ENCODE measurements at regions not wholly inside any gene's neighbourhood (a gene's known extent, or its start where the extent isn't known, plus 50 kb on each side); places are given as distances from the start of the nearest gene placed in this dataset.

DNA sequence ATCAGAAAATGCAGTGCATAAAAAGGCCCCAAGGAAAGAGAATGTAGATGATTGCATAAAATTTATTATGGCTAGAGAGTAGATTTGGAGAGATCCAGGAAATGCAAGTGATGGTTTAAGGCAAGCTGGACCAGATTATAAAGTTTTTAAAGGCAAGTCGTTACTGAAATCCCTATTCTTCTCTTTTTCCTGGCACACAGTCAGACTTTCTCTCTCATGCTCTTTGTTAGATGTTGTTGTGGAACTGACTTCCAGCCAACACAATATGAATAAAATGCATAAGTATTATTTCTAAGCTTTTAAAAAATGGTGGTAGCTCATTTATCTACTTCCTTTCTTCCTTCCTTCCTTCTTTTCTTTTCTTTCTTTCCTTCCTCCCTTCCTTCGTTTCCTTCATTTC lies 1085.4 kb upstream of the CDH6 start:
- Histone ChIP-seq H3K79me2 (ENCODE audit: control insufficient read depth in 1 of 2, insufficient read depth in 2 of 2, low read length in 2 of 2) (no peaks in the 10 kb centered on the region), H3K27ac (ENCODE audit: low read depth, low read length) (no peak overlapping the region), H2BK15ac (ENCODE audit: low read length) (no peak overlapping the region), H4K91ac (replicated peaks; ENCODE audit: insufficient read length, low read length) (no peak overlapping the region), H3K79me1 (ENCODE audit: low read depth, low read length) (no peaks in the 10 kb centered on the region), H3K36me3 (ENCODE audit: control insufficient read depth in 2 of 4, insufficient read depth in 4 of 4, low read length in 3 of 4) (no peaks in the 10 kb centered on the region), H2AK5ac (ENCODE audit: low read depth, low read length) (no peak overlapping the region), H3K56ac (replicated peaks; ENCODE audit: insufficient read length, low read depth, low read length) (no peak overlapping the region), H3K4me1 (replicated peaks in 1 of 4; ENCODE audit: control insufficient read depth in 3 of 4, insufficient read depth in 4 of 4, low read length in 3 of 4) (no peaks in the 10 kb centered on the region), H2BK20ac (ENCODE audit: low read length) (no peak overlapping the region), H2BK120ac (replicated peaks; ENCODE audit: low read depth, low read length) (no peak overlapping the region), H2BK12ac (ENCODE audit: low read depth, low read length) (no peak overlapping the region), H2BK5ac (ENCODE audit: low read depth, low read length) (no peak overlapping the region), H3K4me2 (ENCODE audit: insufficient read depth in 1 of 2, low read depth in 2 of 2, low read length in 2 of 2) (no peak overlapping the region), H3K4ac (replicated peaks; ENCODE audit: insufficient read length, low read depth, low read length) (no peak overlapping the region), H3K18ac (ENCODE audit: extremely low read depth, low read length) (no peak overlapping the region), H3K14ac (ENCODE audit: insufficient read length) (no peak overlapping the region), H3K27me3 (replicated peaks in 1 of 4; ENCODE audit: control insufficient read depth in 3 of 4, extremely low read depth in 1 of 4, insufficient read depth in 3 of 4, low read length in 3 of 4) (no peaks in the 10 kb centered on the region), H3K4me3 (ENCODE audit: extremely low read depth in 1 of 4, insufficient read depth in 2 of 4, low read depth in 3 of 4, low read length in 4 of 4) (no peak overlapping the region), H3K9ac (replicated peaks in 1 of 4; ENCODE audit: extremely low read depth in 1 of 4, low read depth in 3 of 4, low read length in 3 of 4) (no peak overlapping the region), H4K5ac (ENCODE audit: insufficient read length, low read depth, low read length) (no peak overlapping the region), H2AFZ (ENCODE audit: low read length) (no peak overlapping the region), H3K9me3 (ENCODE audit: insufficient read depth in 2 of 2, low read depth in 1 of 2, low read length in 1 of 2) (no peaks in the 10 kb centered on the region), H3K23ac (ENCODE audit: insufficient read length) (no peak overlapping the region), H3K23me2 (ENCODE audit: low read depth, low read length) (no peaks in the 10 kb centered on the region), H4K8ac (ENCODE audit: extremely low read depth, insufficient read depth, low read length) (no peak overlapping the region), H4K20me1 (replicated peaks in 1 of 2; ENCODE audit: control insufficient read depth in 1 of 2, insufficient read depth in 2 of 2, low read length in 2 of 2) (no peaks in the 10 kb centered on the region)
- FAIRE-seq (no peak), DNase-seq (ENCODE audit: low read depth in 1 of 2, low spot score in 2 of 2) (no peak)
- CTCF ChIA-PET (ENCODE audit: partially characterized antibody), result interaction anchor here (0.7 to 1.7 kb wide), 2 partner anchors 11 to 16 kb away, joined by 3 to 7 read pairs; no protein-coding TSS in a partner anchor
- WGBS, 2 experiments (ENCODE audit: extremely low coverage in 1 of 2, insufficient coverage in 1 of 2, insufficient read length in 1 of 2, insufficient replicate concordance in 2 of 2, low coverage in 1 of 2, low lambda C conversion rate in 2 of 2, missing lambda C conversion rate in 1 of 2), result 100% methylated on average over 2 of the region's 2 CpGs; no CpG with 5 or more reads in 1 of the 2 experiments
- POLR2A ChIA-PET (ENCODE audit: partially characterized antibody), result no interaction called here
- TF ChIP-seq, protein P1, sequence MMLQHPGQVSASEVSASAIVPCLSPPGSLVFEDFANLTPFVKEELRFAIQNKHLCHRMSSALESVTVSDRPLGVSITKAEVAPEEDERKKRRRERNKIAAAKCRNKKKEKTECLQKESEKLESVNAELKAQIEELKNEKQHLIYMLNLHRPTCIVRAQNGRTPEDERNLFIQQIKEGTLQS (IDR thresholded peaks at IDR 0.05; ENCODE audit: insufficient read depth, low read depth, low read length), result no peak
- TF ChIP-seq TEAD4 (IDR thresholded peaks at IDR 0.05; ENCODE audit: low read depth, low read length) (no peak), CHD2 (IDR thresholded peaks at IDR 0.05; ENCODE audit: low read length) (no peak)

Measured in H1 (cell line).